HUES6 (cell line): ENCODE measurements at regions not wholly inside any gene's neighbourhood (a gene's known extent, or its start where the extent isn't known, plus 50 kb on each side); places are given as distances from the start of the nearest gene placed in this dataset.

Source experiments
- H3K27ac ChIP-seq: 2 replicates; pipeline ENCODE4 v1.7.0; 2013; ENCODE audit warnings: low read depth, mild to moderate bottlenecking, low read length, inconsistent platforms
- H3K27me3 ChIP-seq: 2 replicates; pipeline ENCODE4 v1.6.1; 2013; ENCODE audit warnings: low read length; ENCODE audit not compliant: control insufficient read depth, insufficient read depth
- H3K36me3 ChIP-seq: 2 replicates; pipeline ENCODE4 v1.6.1; 2013; ENCODE audit warnings: low read length; ENCODE audit not compliant: control insufficient read depth, insufficient read depth
- H3K4me1 ChIP-seq: 2 replicates; pipeline ENCODE4 v1.6.1; 2013; ENCODE audit warnings: low read length; ENCODE audit not compliant: control insufficient read depth, insufficient read depth
- H3K4me3 ChIP-seq: 2 replicates; pipeline ENCODE4 v1.5.1; 2013; ENCODE audit warnings: low read depth, low read length
- H3K9ac ChIP-seq: one replicate; pipeline ENCODE4 v1.6.1; 2013; ENCODE audit warnings: mild to moderate bottlenecking, low read length
- H3K9me3 ChIP-seq: 2 replicates; pipeline ENCODE4 v1.6.1; 2013; ENCODE audit warnings: low read depth, low read length; ENCODE audit not compliant: control insufficient read depth, insufficient read depth

GRCh38 chr5:144779368-144779767, 608.7 kb downstream of the KCTD16 start:
- no peak overlapping the region for H3K9ac ChIP-seq
- H3K36me3 ChIP-seq: no peaks in the 10 kb centered on the region
- H3K27me3 ChIP-seq: no peaks in the 10 kb centered on the region
- no peak overlapping the region for H3K4me3 ChIP-seq
- H3K4me1 ChIP-seq: no peaks in the 10 kb centered on the region
- no peaks in the 10 kb centered on the region for H3K9me3 ChIP-seq
- no peak overlapping the region for H3K27ac ChIP-seq

- H3K27me3 ChIP-seq: no peaks in the 10 kb centered on the region
- H3K4me1 ChIP-seq: no peaks in the 10 kb centered on the region
- no peak overlapping the region for H3K4me3 ChIP-seq
- no peaks in the 10 kb centered on the region for H3K36me3 ChIP-seq
- no peak overlapping the region for H3K9ac ChIP-seq
- H3K9me3 ChIP-seq: no peaks in the 10 kb centered on the region
- H3K27ac ChIP-seq: no peak overlapping the region
Observed at GRCh38 chr5:144778561-144778960, 607.9 kb downstream of the KCTD16 start.

- H3K4me3 ChIP-seq: no peak overlapping the region
- no peaks in the 10 kb centered on the region for H3K36me3 ChIP-seq
- H3K27me3 ChIP-seq: no peaks in the 10 kb centered on the region
- H3K4me1 ChIP-seq: no peaks in the 10 kb centered on the region
- no peak overlapping the region for H3K27ac ChIP-seq
- no peaks in the 10 kb centered on the region for H3K9me3 ChIP-seq
- no peak overlapping the region for H3K9ac ChIP-seq
Observed at GRCh38 chr5:144774197-144774596, 603.5 kb downstream of the KCTD16 start.

- no peaks in the 10 kb centered on the region for H3K4me1 ChIP-seq
- no peaks in the 10 kb centered on the region for H3K9me3 ChIP-seq
- H3K9ac ChIP-seq: no peak overlapping the region
Observed at GRCh38 chr5:144773628-144774027, 603.0 kb downstream of the KCTD16 start.

GRCh38 chr5:144771802-144772201, 601.1 kb downstream of the KCTD16 start:
- Histone ChIP-seq H3K9me3 (no peaks in the 10 kb centered on the region), H3K36me3 (no peaks in the 10 kb centered on the region), H3K9ac (no peak overlapping the region), H3K27me3 (no peaks in the 10 kb centered on the region), H3K4me1 (no peaks in the 10 kb centered on the region), H3K4me3 (no peak overlapping the region), H3K27ac (no peak overlapping the region)

More at GRCh38 chr5:144773628-144774027, 603.0 kb downstream of the KCTD16 start:
- Histone ChIP-seq H3K27me3 (no peaks in the 10 kb centered on the region), H3K36me3 (no peaks in the 10 kb centered on the region), H3K27ac (no peak overlapping the region), H3K4me3 (no peak overlapping the region)

GRCh38 chr5:144742361-144742760, 571.7 kb downstream of the KCTD16 start:
- Histone ChIP-seq H3K27ac (no peak overlapping the region), H3K4me1 (no peaks in the 10 kb centered on the region), H3K36me3 (no peaks in the 10 kb centered on the region), H3K27me3 (no peaks in the 10 kb centered on the region), H3K4me3 (no peak overlapping the region), H3K9me3 (peaks cover 2% of the 10 kb centered on the region; the same call in 1 of the 2 replicates), H3K9ac (no peak overlapping the region)

GRCh38 chr5:144731786-144732185, 561.1 kb downstream of the KCTD16 start:
- Histone ChIP-seq H3K4me1 (no peaks in the 10 kb centered on the region), H3K27me3 (no peaks in the 10 kb centered on the region), H3K9me3 (peaks cover 12% of the 10 kb centered on the region; the same call in 1 of the 2 replicates), H3K4me3 (no peak overlapping the region), H3K9ac (no peak overlapping the region), H3K36me3 (no peaks in the 10 kb centered on the region), H3K27ac (no peak overlapping the region)

- H3K27me3 ChIP-seq: no peaks in the 10 kb centered on the region
- no peaks in the 10 kb centered on the region for H3K9me3 ChIP-seq
- no peak overlapping the region for H3K9ac ChIP-seq
- H3K27ac ChIP-seq: no peak overlapping the region
- H3K4me1 ChIP-seq: no peaks in the 10 kb centered on the region
- no peaks in the 10 kb centered on the region for H3K36me3 ChIP-seq
- no peak overlapping the region for H3K4me3 ChIP-seq
Observed at GRCh38 chr5:144712090-144712489, 541.4 kb downstream of the KCTD16 start.

GRCh38 chr5:144711172-144711571, 540.5 kb downstream of the KCTD16 start:
- no peaks in the 10 kb centered on the region for H3K9me3 ChIP-seq
- no peaks in the 10 kb centered on the region for H3K4me1 ChIP-seq
- H3K27me3 ChIP-seq: no peaks in the 10 kb centered on the region
- no peak overlapping the region for H3K27ac ChIP-seq
- no peak overlapping the region for H3K4me3 ChIP-seq
- H3K36me3 ChIP-seq: no peaks in the 10 kb centered on the region
- no peak overlapping the region for H3K9ac ChIP-seq

- Histone ChIP-seq H3K9ac (no peak overlapping the region), H3K9me3 (no peaks in the 10 kb centered on the region), H3K27ac (no peak overlapping the region), H3K4me1 (no peaks in the 10 kb centered on the region), H3K36me3 (no peaks in the 10 kb centered on the region), H3K27me3 (no peaks in the 10 kb centered on the region), H3K4me3 (no peak overlapping the region)
Observed at GRCh38 chr5:144710637-144711036, 540.0 kb downstream of the KCTD16 start.

- Histone ChIP-seq H3K4me1 (peaks cover 3% of the 10 kb centered on the region; the same call in 1 of the 2 replicates), H3K27me3 (no peaks in the 10 kb centered on the region), H3K9me3 (no peaks in the 10 kb centered on the region), H3K36me3 (no peaks in the 10 kb centered on the region), H3K4me3 (no peak overlapping the region), H3K9ac (no peak overlapping the region), H3K27ac (no peak overlapping the region)
Observed at GRCh38 chr5:144703776-144704175, 533.1 kb downstream of the KCTD16 start.

- Histone ChIP-seq H3K27ac (no peak overlapping the region), H3K4me3 (no peak overlapping the region), H3K9me3 (no peaks in the 10 kb centered on the region)
Observed at GRCh38 chr5:144698484-144698883, 527.8 kb downstream of the KCTD16 start.

More at GRCh38 chr5:144698484-144698883, 527.8 kb downstream of the KCTD16 start:
- Histone ChIP-seq H3K27me3 (no peaks in the 10 kb centered on the region), H3K4me1 (peaks cover 14% of the 10 kb centered on the region; the same call in 1 of the 2 replicates), H3K9ac (no peak overlapping the region), H3K36me3 (no peaks in the 10 kb centered on the region)
